OCI-LY7 (cell line): ENCODE measurements at regions not wholly inside any gene's neighbourhood (a gene's known extent, or its start where the extent isn't known, plus 50 kb on each side); places are given as distances from the start of the nearest gene placed in this dataset.

Experiments
- BruUV-seq: library from RNA; stranded (reverse); fragments of 400-500 nt; replicated peaks from 2 replicates; lab custom pipeline; 2021; lab: Mats Ljungman, UMichigan
- CTCF ChIA-PET: fragments of 300-600 bp; sonication (Branson Sonifier 250); formaldehyde crosslinking; loops from one replicate; lab custom pipeline; 2022; ENCODE audit warnings: antibody characterized with exemption; ENCODE audit not compliant: unreplicated experiment; lab: Charles Lee
- POLR2A ChIA-PET: fragments of 300-600 bp; sonication (Branson Sonifier 250); formaldehyde crosslinking; loops from one replicate; lab custom pipeline; 2022; ENCODE audit warnings: antibody characterized with exemption; lab: Charles Lee
- DNase-seq: peaks from one replicate; pipeline ENCODE4 v3.0.0-alpha.2; 2015; ENCODE audit warnings: low spot score
- H2AFZ ChIP-seq: fragments of 200-600 bp; sonication (generic), shearing (Covaris generic); 2 replicates; pipeline ENCODE4 v1.6.1; 2014; ENCODE audit warnings: mild to moderate bottlenecking, antibody characterized with exemption, low read length, moderate library complexity
- H3K27ac ChIP-seq: fragments of 200-600 bp; sonication (generic); 2 replicates; pipeline ENCODE4 v1.5.1; 2014; ENCODE audit warnings: mixed run types, low read depth, mild to moderate bottlenecking, moderate library complexity, low read length, inconsistent platforms; ENCODE audit not compliant: poor library complexity, severe bottlenecking
- H3K36me3 ChIP-seq: fragments of 200-600 bp; sonication (generic); 2 replicates; pipeline ENCODE4 v1.6.1; 2014; ENCODE audit warnings: mild to moderate bottlenecking, antibody characterized with exemption, low read length, moderate library complexity, mixed read lengths; ENCODE audit not compliant: insufficient read depth
- H3K4me1 ChIP-seq: fragments of 200-600 bp; sonication (generic); 2 replicates; pipeline ENCODE4 v1.5.1; 2014; ENCODE audit warnings: mild to moderate bottlenecking, low read length; ENCODE audit not compliant: insufficient read depth, poor library complexity, severe bottlenecking
- H3K4me2 ChIP-seq: fragments of 200-600 bp; sonication (generic); 2 replicates; pipeline ENCODE4 v1.6.1; 2014; ENCODE audit warnings: mild to moderate bottlenecking, low read length
- H3K4me3 ChIP-seq: fragments of 200-600 bp; sonication (generic); 2 replicates; pipeline ENCODE4 v1.5.1; 2014; ENCODE audit warnings: mild to moderate bottlenecking, low read depth, low read length; ENCODE audit not compliant: poor library complexity, severe bottlenecking
- H3K79me2 ChIP-seq: fragments of 200-600 bp; sonication (generic); 2 replicates; pipeline ENCODE4 v1.6.1; 2016; ENCODE audit warnings: low read depth, mild to moderate bottlenecking, low read length, moderate library complexity, mixed read lengths; ENCODE audit not compliant: insufficient read depth
- H3K9me2 ChIP-seq: fragments of 200-600 bp; sonication (generic); 2 replicates; pipeline ENCODE4 v1.6.1; 2016; ENCODE audit warnings: mild to moderate bottlenecking, low read length, mixed read lengths; ENCODE audit not compliant: insufficient read depth
- H3K9me3 ChIP-seq: fragments of 200-600 bp; sonication (generic); 2 replicates; pipeline ENCODE4 v1.6.1; 2014; ENCODE audit warnings: mild to moderate bottlenecking, mixed run types, low read length, mixed read lengths
- H4K20me1 ChIP-seq: fragments of 200-600 bp; sonication (generic); 2 replicates; pipeline ENCODE4 v1.6.1; 2014; ENCODE audit warnings: mild to moderate bottlenecking, antibody characterized with exemption, low read length, moderate library complexity, mixed read lengths; ENCODE audit not compliant: insufficient read depth
- EZH2phosphoT487 ChIP-seq: fragments of 200-600 bp; sonication (generic); IDR thresholded peaks from 2 replicates; pipeline ENCODE4 v1.6.1; 2018; ENCODE audit warnings: low read depth, borderline replicate concordance, mild to moderate bottlenecking, mixed run types, antibody characterized with exemption, low read length, moderate library complexity, mixed read lengths
- intact Hi-C: fragments of 100-400 bp; cut with micrococcal nuclease; formaldehyde crosslinking; loops from one replicate; pipeline ENCODE4 v1.10.0; 2022; ENCODE audit not compliant: unreplicated experiment
- TF ChIP-seq, protein P1 (sequence below): fragments of 200-600 bp; sonication (generic); conservative IDR thresholded peaks from 2 replicates; pipeline ENCODE4 v1.5.1; 2014; ENCODE audit warnings: mild to moderate bottlenecking, antibody characterized with exemption, low read length, moderate library complexity, mixed read lengths

DNA sequence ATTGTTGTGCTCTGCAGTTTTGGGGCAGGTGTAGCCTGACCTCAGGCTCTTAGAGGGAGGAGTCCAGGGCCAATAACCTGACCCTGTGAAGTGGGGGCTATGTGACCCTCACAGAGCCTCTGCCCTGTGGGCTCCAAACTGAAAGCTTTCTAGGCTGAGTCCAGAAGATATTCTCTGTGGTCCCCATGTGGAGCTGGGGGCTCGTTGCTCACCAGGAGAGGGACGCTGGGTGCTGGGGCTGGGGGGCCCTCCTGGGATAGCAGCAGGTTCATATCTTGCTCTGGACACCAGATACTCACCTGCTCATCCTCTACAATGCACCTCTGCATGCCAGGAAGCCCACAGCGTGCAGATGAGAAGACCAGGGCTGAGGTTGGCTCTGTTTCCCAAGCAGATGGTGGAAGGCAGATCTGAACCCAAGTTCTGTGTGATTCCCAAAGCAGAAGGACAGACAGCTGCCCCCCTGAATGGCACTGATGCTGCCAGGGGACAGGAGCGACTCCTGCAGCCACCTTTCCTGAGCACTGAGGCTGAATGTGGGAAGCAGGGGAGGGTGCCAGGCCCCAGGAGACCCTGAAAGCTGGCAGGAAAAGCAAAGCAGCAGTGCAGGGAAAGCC is 1022.0 kb downstream of the TBC1D22A start:
- DNase-seq: no peak
- H3K4me2 ChIP-seq: no peak overlapping the region
- H3K4me3 ChIP-seq: no peak overlapping the region
- no peak overlapping the region for H3K27ac ChIP-seq
- no peaks in the 10 kb centered on the region for H3K9me3 ChIP-seq
- ChIA-PET CTCF (no interaction called here), POLR2A (no interaction called here)
- H2AFZ ChIP-seq: no peak overlapping the region
- no TSS peak for BruUV-seq
- no peaks in the 10 kb centered on the region for H3K9me2 ChIP-seq
- no peaks in the 10 kb centered on the region for H3K4me1 ChIP-seq
- no peaks in the 10 kb centered on the region for H3K79me2 ChIP-seq
- TF ChIP-seq EZH2phosphoT487: no peak
- TF ChIP-seq, protein P1, sequence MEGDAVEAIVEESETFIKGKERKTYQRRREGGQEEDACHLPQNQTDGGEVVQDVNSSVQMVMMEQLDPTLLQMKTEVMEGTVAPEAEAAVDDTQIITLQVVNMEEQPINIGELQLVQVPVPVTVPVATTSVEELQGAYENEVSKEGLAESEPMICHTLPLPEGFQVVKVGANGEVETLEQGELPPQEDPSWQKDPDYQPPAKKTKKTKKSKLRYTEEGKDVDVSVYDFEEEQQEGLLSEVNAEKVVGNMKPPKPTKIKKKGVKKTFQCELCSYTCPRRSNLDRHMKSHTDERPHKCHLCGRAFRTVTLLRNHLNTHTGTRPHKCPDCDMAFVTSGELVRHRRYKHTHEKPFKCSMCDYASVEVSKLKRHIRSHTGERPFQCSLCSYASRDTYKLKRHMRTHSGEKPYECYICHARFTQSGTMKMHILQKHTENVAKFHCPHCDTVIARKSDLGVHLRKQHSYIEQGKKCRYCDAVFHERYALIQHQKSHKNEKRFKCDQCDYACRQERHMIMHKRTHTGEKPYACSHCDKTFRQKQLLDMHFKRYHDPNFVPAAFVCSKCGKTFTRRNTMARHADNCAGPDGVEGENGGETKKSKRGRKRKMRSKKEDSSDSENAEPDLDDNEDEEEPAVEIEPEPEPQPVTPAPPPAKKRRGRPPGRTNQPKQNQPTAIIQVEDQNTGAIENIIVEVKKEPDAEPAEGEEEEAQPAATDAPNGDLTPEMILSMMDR: no peak
- H3K36me3 ChIP-seq: no peaks in the 10 kb centered on the region
- no peaks in the 10 kb centered on the region for H4K20me1 ChIP-seq
- intact Hi-C loops: no loop called here

DNA sequence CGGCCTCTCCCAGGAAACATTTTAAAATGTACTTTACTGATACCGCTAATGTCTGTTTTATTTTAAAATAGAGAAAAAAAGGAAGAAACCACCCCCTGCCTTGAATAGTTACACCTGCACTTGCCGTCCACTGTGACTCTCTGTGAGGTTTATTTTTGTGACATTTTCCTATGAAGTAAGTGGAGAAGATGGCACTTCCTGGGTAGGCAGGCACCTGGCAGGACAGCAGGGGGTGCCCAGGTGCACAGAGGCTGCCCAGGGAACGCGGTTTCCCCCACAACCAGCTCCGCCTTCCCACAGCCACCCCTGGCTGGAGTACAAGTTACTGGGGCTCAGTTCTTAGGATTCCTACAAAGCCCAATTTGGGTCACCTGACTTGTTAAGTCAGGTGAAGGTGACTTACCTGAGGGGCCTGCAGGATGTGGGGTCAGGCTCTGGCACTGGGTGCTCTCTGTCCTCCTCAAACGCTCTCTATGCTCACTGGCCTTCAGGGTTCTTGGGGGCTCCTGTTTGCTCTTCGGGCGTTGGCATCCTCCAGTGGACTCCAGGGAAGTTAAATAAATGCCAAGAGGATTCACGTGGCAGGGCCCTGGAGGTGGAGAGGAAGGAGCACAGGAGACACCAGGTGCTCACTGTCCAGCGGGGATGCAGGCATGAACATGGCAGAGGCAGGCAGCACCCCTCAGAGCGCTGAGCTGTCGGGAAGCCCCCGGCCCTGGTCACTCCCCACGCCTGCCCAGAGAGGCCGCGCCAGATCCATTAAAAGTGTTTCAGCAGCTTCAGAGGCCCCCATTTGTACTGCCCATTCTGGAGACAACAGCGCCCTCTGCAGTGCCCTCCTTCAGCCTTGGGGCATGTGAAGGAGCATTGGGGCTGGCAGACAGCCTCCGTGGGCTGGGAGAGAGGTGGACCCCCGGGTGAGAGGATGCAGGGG is 1021.2 kb downstream of the TBC1D22A start:
- CTCF ChIA-PET: no interaction called here
- intact Hi-C loops: no loop called here
- BruUV-seq: no TSS peak

More for the DNA sequence above, 1021.2 kb downstream of the TBC1D22A start:
- Histone ChIP-seq H2AFZ (no peak overlapping the region), H3K36me3 (no peaks in the 10 kb centered on the region), H3K9me2 (no peaks in the 10 kb centered on the region), H3K79me2 (no peaks in the 10 kb centered on the region), H3K4me3 (no peak overlapping the region), H3K9me3 (no peaks in the 10 kb centered on the region), H4K20me1 (no peaks in the 10 kb centered on the region), H3K4me2 (no peak overlapping the region), H3K27ac (no peak overlapping the region), H3K4me1 (no peaks in the 10 kb centered on the region)
- POLR2A ChIA-PET: no interaction called here
- TF ChIP-seq EZH2phosphoT487: no peak
- TF ChIP-seq, protein P1: no peak; the same call in 1 of the 2 replicates
- DNase-seq: no peak
